CD4-positive, alpha-beta T cell treated with Interleukin-4 for 1 hour (primary cell): ENCODE measurements at regions not wholly inside any gene's neighbourhood (a gene's known extent, or its start where the extent isn't known, plus 50 kb on each side); places are given as distances from the start of the nearest gene placed in this dataset.

Experiments used
- DNase-seq, 2 donors: peaks; one replicate each; pipeline ENCODE4 v3.0.0-alpha.2; 2020 to 2022

- DNase-seq = no peak
Observed at GRCh38 chr11:15779518-15779917, 576.8 kb downstream of the SOX6 start.

- no peak for DNase-seq
Observed at GRCh38 chr11:15780382-15780781, 576.0 kb downstream of the SOX6 start.

- no peak for DNase-seq
Observed at GRCh38 chr11:15780837-15781236, 575.5 kb downstream of the SOX6 start.

GRCh38 chr11:15783619-15784018, 572.7 kb downstream of the SOX6 start:
- DNase-seq = no peak

GRCh38 chr11:15793043-15793996, 563.0 kb downstream of the SOX6 start:
- no peak for DNase-seq

- no peak for DNase-seq
Observed at GRCh38 chr11:15794361-15795150, 561.8 kb downstream of the SOX6 start.

GRCh38 chr11:15795378-15795777, 561.0 kb downstream of the SOX6 start:
- no peak for DNase-seq

GRCh38 chr11:15800111-15800800, 556.1 kb downstream of the SOX6 start:
- DNase-seq = peak; percentile 20 to 71

GRCh38 chr11:15801126-15801525, 555.2 kb downstream of the SOX6 start:
- no peak for DNase-seq

- DNase-seq = no peak
Observed at GRCh38 chr11:15801616-15802015, 554.7 kb downstream of the SOX6 start.

GRCh38 chr11:15805726-15806125, 550.6 kb downstream of the SOX6 start:
- no peak for DNase-seq

GRCh38 chr11:15806217-15806616, 550.1 kb downstream of the SOX6 start:
- no peak for DNase-seq

GRCh38 chr11:15807827-15808226, 548.5 kb downstream of the SOX6 start:
- no peak for DNase-seq

GRCh38 chr11:15810082-15810481, 546.3 kb downstream of the SOX6 start:
- no peak for DNase-seq

GRCh38 chr11:15810525-15810924, 545.8 kb downstream of the SOX6 start:
- DNase-seq = no peak

- no peak for DNase-seq
Observed at GRCh38 chr11:15815246-15816195, 540.8 kb downstream of the SOX6 start.

GRCh38 chr11:15816260-15816871, 540.0 kb downstream of the SOX6 start:
- peak; percentile 17 to 66 for DNase-seq

- no peak for DNase-seq
Observed at GRCh38 chr11:15817001-15817400, 539.3 kb downstream of the SOX6 start.

GRCh38 chr11:15818132-15818842, 538.1 kb downstream of the SOX6 start:
- DNase-seq = no peak

GRCh38 chr11:15819679-15820286, 536.6 kb downstream of the SOX6 start:
- peak; percentile 15 to 43 for DNase-seq
